ENCODE measurements at regions not wholly inside any gene's neighbourhood (a gene's known extent, or its start where the extent isn't known, plus 50 kb on each side); places are given as distances from the start of the nearest gene placed in this dataset.

GRCh38 chrX:22686138-22686541 is 313.6 kb upstream of the DDX53 start:
- Histone ChIP-seq H3K4me2 (ENCODE audit: insufficient read depth, insufficient read length, low read length) (no peak overlapping the region), H3K27me3 (ENCODE audit: insufficient read depth, low read length) (no peaks in the 10 kb centered on the region), H3K23ac (ENCODE audit: insufficient read length, low read depth, low read length) (no peak overlapping the region), H3K4ac (ENCODE audit: low read depth, low read length) (no peak overlapping the region), H3T11ph (ENCODE audit: low read length) (no peak overlapping the region), H3K23me2 (ENCODE audit: insufficient read length, low read depth, low read length, poor library complexity, severe bottlenecking) (no peaks in the 10 kb centered on the region), H3K18ac (ENCODE audit: insufficient read length, low read depth, low read length) (peak overlapping the region; percentile 34), H3K79me2 (ENCODE audit: insufficient read depth, low read length) (no peaks in the 10 kb centered on the region), H2BK12ac (ENCODE audit: insufficient read length, low read depth, low read length) (no peak overlapping the region), H3K9ac (ENCODE audit: extremely low read depth, insufficient read length, low read length) (no peak overlapping the region), H4K91ac (ENCODE audit: insufficient read length, low read depth, low read length) (no peak overlapping the region), H2BK15ac (ENCODE audit: low read depth, low read length) (no peak overlapping the region), H3K79me1 (ENCODE audit: insufficient read depth, low read depth, low read length, poor library complexity, severe bottlenecking) (no peaks in the 10 kb centered on the region), H3K9me3 (ENCODE audit: control insufficient read depth, low read depth, low read length) (no peaks in the 10 kb centered on the region), H3K4me1 (ENCODE audit: insufficient read depth, low read length) (no peaks in the 10 kb centered on the region), H4K20me1 (ENCODE audit: control insufficient read depth, insufficient read depth, insufficient read length) (no peaks in the 10 kb centered on the region), H2AFZ (ENCODE audit: low read length) (no peak overlapping the region), H2BK5ac (ENCODE audit: insufficient read length, low read length) (no peak overlapping the region), H2BK20ac (ENCODE audit: low read depth, low read length, poor library complexity, severe bottlenecking) (no peak overlapping the region), H3K27ac (ENCODE audit: insufficient read length, low read depth, low read length) (no peak overlapping the region), H3K14ac (ENCODE audit: insufficient read depth, low read length) (no peak overlapping the region), H4K8ac (replicated peaks; ENCODE audit: insufficient read length, low read depth, low read length) (no peak overlapping the region), H3K56ac (ENCODE audit: insufficient read length, low read depth, low read length) (no peak overlapping the region), H2AK5ac (ENCODE audit: insufficient read length, low read length) (no peak overlapping the region), H2BK120ac (ENCODE audit: low read depth, low read length, poor library complexity, severe bottlenecking) (no peak overlapping the region), H4K5ac (ENCODE audit: insufficient read length, low read depth, low read length) (no peak overlapping the region)
- H3K4me1 Mint-ChIP-seq, result peaks cover 26 to 34% of the 10 kb centered on the region in 2 experiments
- no peak for TF ChIP-seq CTCF (conservative IDR thresholded peaks at IDR 0.05)
- H3K36me3 Mint-ChIP-seq (ENCODE audit: insufficient read depth in 1 of 3, low read depth in 3 of 3), result peaks cover 0 to 3% (median 0%) of the 10 kb centered on the region in 3 experiments; a peak in 2 of 7 replicates
- DNase-seq, result no peak
- no peak overlapping the region for H3K4me3 Mint-ChIP-seq
- 0 out of 7 replicates have a peak overlapping the region, but pooled peaks of 1 of the 3 experiments have one; percentile 55 for H3K27ac Mint-ChIP-seq
- peaks cover 14 to 37% of the 10 kb centered on the region in 2 experiments; a peak in 4 of 5 replicates for H3K9me3 Mint-ChIP-seq
- no peaks in the 10 kb centered on the region for H3K27me3 Mint-ChIP-seq (ENCODE audit: low read depth)
- no CpG with 5 or more reads among the region's 7 CpGs for WGBS (ENCODE audit: extremely low coverage, insufficient read length, low lambda C conversion rate)
